ENCODE measurements at regions not wholly inside any gene's neighbourhood (a gene's known extent, or its start where the extent isn't known, plus 50 kb on each side); places are given as distances from the start of the nearest gene placed in this dataset.

- intact Hi-C loops (cut with DNase I) = loop anchor here (5.0 kb wide), 2 partner anchors 87 to 512 kb away; partner anchors contain the start of gene BCAS4 (in 1 of the 2)
Measured at GRCh38 chr20:51309128-51309527, 233.4 kb downstream of the NFATC2 start.

GRCh38 chr20:51306521-51307358 lies 235.8 kb downstream of the NFATC2 start:
- peak; percentile 90 for TF ChIP-seq CTCF (IDR thresholded peaks at IDR 0.05)
- ATAC-seq (peak; percentile 85 to 96 (median 92)), DNase-seq (peak; percentile 66 to 83)
- Histone ChIP-seq H3K27me3 (ENCODE audit: insufficient read depth in 3 of 3, low read length in 2 of 3) (peaks cover 0 to 1% (median 0%) of the 10 kb centered on the region in 3 donors), H3K27ac (no peak overlapping the region), H3K9me3 (no peaks in the 10 kb centered on the region), H3K36me3 (ENCODE audit: insufficient read depth in 1 of 2, low read depth in 1 of 2) (no peaks in the 10 kb centered on the region), H3K4me3 (no peak overlapping the region), H3K4me1 (no peaks in the 10 kb centered on the region)
- intact Hi-C loops (cut with DNase I) = loop anchor here (1.0 to 5.0 kb wide), 5 partner anchors 84 to 512 kb away; partner anchors contain the start of gene BCAS4 (in 2 of the 2)
- 30 to 32% (median 31%) methylated on average over 27 to 29 of the region's 29 CpGs for WGBS, 3 donors

More at GRCh38 chr20:51309128-51309527, 233.4 kb downstream of the NFATC2 start:
- ATAC-seq (no peak), DNase-seq (no peak)
- Histone ChIP-seq H3K27ac (no peak overlapping the region), H3K4me3 (no peak overlapping the region), H3K9me3 (no peaks in the 10 kb centered on the region), H3K4me1 (no peaks in the 10 kb centered on the region), H3K36me3 (ENCODE audit: insufficient read depth in 1 of 2, low read depth in 1 of 2) (no peaks in the 10 kb centered on the region), H3K27me3 (ENCODE audit: insufficient read depth in 3 of 3, low read length in 2 of 3) (peaks cover 0 to 6% (median 2%) of the 10 kb centered on the region in 3 donors)
- no peak for TF ChIP-seq CTCF (IDR thresholded peaks at IDR 0.05)
- 71 to 75% (median 72%) methylated on average over 2 of the region's 2 CpGs for WGBS, 3 donors

GRCh38 chr20:51306081-51306480 lies 236.4 kb downstream of the NFATC2 start:
- no peaks in the 10 kb centered on the region for H3K4me1 ChIP-seq
- intact Hi-C loops (cut with DNase I) = loop anchor here (2.0 to 5.0 kb wide), 4 partner anchors 84 to 511 kb away; partner anchors contain the start of gene BCAS4 (in 2 of the 2)
- peaks cover 0 to 1% (median 0%) of the 10 kb centered on the region in 3 donors for H3K27me3 ChIP-seq (ENCODE audit: insufficient read depth in 3 of 3, low read length in 2 of 3)
- no peak overlapping the region for H3K27ac ChIP-seq
- DNase-seq (no peak), ATAC-seq (no peak)
- no peak overlapping the region for H3K4me3 ChIP-seq
- TF ChIP-seq CTCF (IDR thresholded peaks at IDR 0.05) = no peak
- H3K36me3 ChIP-seq (ENCODE audit: insufficient read depth in 1 of 2, low read depth in 1 of 2) = no peaks in the 10 kb centered on the region
- no peaks in the 10 kb centered on the region for H3K9me3 ChIP-seq
- WGBS, 3 donors = 84 to 91% (median 89%) methylated on average over 8 of the region's 8 CpGs

- DNase-seq (no peak), ATAC-seq (no peak)
- H3K4me1 ChIP-seq = no peaks in the 10 kb centered on the region
- 68 to 74% (median 69%) methylated on average over 6 of the region's 6 CpGs for WGBS, 3 donors
- no peak overlapping the region for H3K4me3 ChIP-seq
- no peak overlapping the region for H3K27ac ChIP-seq
- intact Hi-C loops (cut with DNase I) = loop anchor here (2.0 to 5.0 kb wide), 4 partner anchors 83 to 511 kb away; partner anchors contain the start of gene BCAS4 (in 2 of the 2)
- H3K27me3 ChIP-seq (ENCODE audit: insufficient read depth in 3 of 3, low read length in 2 of 3) = peaks cover 0 to 1% (median 0%) of the 10 kb centered on the region in 3 donors
- no peaks in the 10 kb centered on the region for H3K9me3 ChIP-seq
- H3K36me3 ChIP-seq (ENCODE audit: insufficient read depth in 1 of 2, low read depth in 1 of 2) = no peaks in the 10 kb centered on the region
- no peak for TF ChIP-seq CTCF (IDR thresholded peaks at IDR 0.05)
Measured at GRCh38 chr20:51305316-51306052, 237.0 kb downstream of the NFATC2 start.
